ENCODE measurements at regions not wholly inside any gene's neighbourhood (a gene's known extent, or its start where the extent isn't known, plus 50 kb on each side); places are given as distances from the start of the nearest gene placed in this dataset.

GRCh38 chr6:154632119-154632518 lies 101.1 kb upstream of the SCAF8 start:
- TF ChIP-seq, protein P1, sequence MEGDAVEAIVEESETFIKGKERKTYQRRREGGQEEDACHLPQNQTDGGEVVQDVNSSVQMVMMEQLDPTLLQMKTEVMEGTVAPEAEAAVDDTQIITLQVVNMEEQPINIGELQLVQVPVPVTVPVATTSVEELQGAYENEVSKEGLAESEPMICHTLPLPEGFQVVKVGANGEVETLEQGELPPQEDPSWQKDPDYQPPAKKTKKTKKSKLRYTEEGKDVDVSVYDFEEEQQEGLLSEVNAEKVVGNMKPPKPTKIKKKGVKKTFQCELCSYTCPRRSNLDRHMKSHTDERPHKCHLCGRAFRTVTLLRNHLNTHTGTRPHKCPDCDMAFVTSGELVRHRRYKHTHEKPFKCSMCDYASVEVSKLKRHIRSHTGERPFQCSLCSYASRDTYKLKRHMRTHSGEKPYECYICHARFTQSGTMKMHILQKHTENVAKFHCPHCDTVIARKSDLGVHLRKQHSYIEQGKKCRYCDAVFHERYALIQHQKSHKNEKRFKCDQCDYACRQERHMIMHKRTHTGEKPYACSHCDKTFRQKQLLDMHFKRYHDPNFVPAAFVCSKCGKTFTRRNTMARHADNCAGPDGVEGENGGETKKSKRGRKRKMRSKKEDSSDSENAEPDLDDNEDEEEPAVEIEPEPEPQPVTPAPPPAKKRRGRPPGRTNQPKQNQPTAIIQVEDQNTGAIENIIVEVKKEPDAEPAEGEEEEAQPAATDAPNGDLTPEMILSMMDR (conservative IDR thresholded peaks at IDR 0.05): no peak
- TF ChIP-seq ZFX (IDR thresholded peaks at IDR 0.05): no peak
